GM21786 (cell line): ENCODE measurements at regions not wholly inside any gene's neighbourhood (a gene's known extent, or its start where the extent isn't known, plus 50 kb on each side); places are given as distances from the start of the nearest gene placed in this dataset.
"Not testable (repeated sequence)": the region's sequence is repeated elsewhere in the genome, so short reads cannot be mapped to it uniquely, and the experiment has no call there.

Experiments used
- ATAC-seq: cut with Tn5 transposase; IDR thresholded peaks from one replicate; pipeline ENCODE4 v1.9.1; 2021; ENCODE audit not compliant: unreplicated experiment

GRCh38 chr4:111115881-111116280 lies 493.0 kb upstream of the PITX2 start:
- ATAC-seq = no peak

GRCh38 chr4:111120191-111120590 lies 497.3 kb upstream of the PITX2 start:
- no peak for ATAC-seq

DNA sequence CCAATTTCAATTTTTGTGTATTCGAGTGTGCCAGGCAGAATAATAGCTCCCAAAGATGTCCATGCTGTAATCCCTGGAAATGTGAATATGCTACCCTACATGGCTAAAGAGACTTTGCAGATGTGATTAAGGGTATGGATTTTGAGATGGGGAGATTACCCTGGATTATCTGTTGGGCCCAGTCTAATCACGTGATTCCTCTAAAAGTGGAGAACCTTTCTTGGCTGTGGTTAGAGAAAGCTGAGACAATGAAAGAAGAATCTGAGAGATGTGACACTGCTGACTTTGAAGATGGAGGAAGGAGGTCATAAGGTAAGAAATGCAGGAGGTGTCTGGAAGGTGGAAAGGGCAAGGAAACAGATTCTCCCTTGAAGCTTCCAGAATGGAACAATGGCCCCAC lies 503.5 kb upstream of the PITX2 start:
- no peak for ATAC-seq

DNA sequence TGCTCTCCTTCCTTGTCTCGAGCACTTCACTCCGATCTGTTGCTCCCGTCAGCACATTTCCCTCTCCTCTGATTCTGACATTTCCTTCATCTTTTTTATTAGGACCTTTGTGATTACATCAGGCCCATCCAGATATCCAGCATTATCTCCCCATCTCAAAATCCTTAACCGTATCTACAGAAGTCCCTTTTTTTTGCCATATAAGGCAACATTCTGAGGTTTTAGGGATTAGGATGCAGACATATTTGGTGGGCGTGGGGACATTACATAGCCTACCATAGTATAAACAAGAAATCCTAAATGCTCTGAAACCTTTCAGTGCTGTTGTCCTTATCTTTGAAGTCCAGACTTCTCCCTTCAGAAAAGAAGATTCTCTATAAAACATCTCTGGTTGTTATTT lies 505.0 kb upstream of the PITX2 start:
- ATAC-seq = no peak

- ATAC-seq = no peak
These were observed 505.4 kb upstream of the PITX2 start for GRCh38 chr4:111128327-111128726.

GRCh38 chr4:111136438-111136837 lies 513.6 kb upstream of the PITX2 start:
- ATAC-seq = no peak

DNA sequence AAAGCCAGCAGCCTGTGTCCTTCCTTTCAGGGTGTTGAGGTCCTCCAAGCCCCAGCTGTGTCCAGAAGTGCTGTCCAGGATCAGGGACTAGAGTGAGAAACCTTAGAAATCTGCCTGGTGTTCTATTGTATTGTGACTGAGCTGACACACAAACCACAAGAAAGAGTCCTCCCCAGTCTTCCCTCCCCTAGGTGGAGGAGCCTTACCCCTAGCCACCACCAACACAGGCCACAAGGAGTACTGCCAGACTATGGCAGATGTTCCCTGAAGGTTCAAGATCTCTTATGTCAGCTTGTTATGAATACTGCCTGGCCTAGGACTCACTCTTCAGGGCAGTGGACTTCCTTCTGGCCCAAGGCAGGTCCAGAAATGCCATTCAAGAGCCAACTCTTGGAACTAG lies 514.1 kb upstream of the PITX2 start:
- no peak for ATAC-seq

- ATAC-seq = no peak
These were observed 520.6 kb upstream of the PITX2 start for GRCh38 chr4:111143510-111143909.

DNA sequence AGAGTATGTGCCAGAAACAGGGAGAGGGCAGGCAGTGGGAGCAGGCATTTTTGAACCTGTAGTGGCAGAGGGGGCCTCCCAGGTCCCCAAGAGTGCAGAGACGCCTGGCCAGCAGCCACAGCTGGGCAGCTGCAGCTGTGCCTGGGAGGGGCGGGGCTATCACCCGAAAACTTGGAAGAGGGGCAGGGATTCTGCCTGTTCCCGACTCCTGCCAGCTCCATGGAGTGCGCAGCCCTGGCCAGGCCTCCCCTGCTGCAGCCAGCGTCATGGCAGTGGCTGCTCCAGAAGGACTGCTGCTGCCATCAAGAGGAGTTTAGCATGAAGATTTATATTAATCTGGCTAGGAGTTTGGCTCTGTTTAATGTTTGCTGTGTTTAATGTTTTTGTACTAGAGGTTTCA lies 532.1 kb upstream of the PITX2 start:
- ATAC-seq = no peak

DNA sequence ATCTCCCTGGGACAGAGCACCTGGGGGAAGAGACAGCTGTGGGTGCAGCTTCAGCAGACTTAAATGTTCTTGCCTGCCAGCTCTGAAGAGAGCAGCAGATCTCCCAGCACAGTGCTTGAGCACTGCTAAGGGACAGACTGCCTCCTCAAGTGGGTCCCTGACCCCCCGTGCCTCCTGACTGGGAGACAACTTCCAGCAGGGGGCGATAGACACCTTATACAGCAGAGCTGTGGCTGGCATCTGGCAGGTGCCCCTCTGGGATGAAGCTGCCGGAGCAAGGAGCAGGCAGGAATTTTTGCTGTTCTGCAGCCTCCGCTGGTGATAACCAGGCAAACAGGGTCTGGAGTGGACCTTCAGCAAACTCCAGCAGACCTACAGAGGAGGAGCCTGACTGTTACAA lies 541.7 kb upstream of the PITX2 start:
- not testable (repeated sequence) for ATAC-seq

DNA sequence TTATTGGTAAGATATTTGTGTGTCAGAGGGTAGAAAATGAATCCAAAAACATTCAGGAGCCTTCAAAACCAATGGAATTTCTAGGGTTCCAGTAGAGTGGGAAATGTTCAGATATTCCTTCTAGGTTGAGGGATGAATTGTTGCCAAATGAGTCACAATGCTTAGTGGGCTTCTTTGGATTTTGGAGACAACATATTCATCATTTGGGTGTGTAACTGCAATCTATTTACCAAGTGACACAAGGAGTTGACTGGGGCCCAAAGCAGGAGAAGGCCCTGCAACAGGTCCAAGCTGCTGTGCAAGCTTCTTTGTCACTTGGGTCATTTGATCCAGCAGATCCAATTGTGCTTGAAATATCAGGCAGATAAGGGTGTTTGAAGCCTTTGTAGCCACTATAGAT lies 551.5 kb upstream of the PITX2 start:
- no peak for ATAC-seq

- ATAC-seq = no peak
These were observed 555.4 kb upstream of the PITX2 start for GRCh38 chr4:111178231-111178630.

GRCh38 chr4:111187108-111187507 lies 564.2 kb upstream of the PITX2 start:
- no peak for ATAC-seq

DNA sequence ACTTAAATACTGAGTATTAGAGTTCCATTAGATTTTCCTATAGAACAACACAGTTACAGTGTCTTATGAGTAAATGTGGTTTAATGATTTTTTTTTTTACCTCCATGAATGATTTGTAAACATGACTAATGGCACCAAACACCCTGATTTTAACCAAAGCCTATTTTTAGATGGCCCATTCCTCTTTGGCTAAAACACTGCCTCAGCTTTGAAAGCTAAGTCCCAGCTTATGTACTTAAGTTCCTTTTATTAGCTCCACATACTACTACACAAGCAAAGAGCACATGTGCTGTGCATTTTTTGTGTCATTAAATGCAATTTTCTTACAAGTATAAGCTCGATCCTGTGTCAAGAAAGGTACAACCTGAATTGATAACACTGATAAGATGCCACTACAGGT lies 575.6 kb upstream of the PITX2 start:
- ATAC-seq = no peak

- ATAC-seq = no peak
These were observed 581.9 kb upstream of the PITX2 start for GRCh38 chr4:111204797-111205196.

GRCh38 chr4:111208970-111209369 lies 586.1 kb upstream of the PITX2 start:
- ATAC-seq = no peak

GRCh38 chr4:111209706-111210105 lies 586.8 kb upstream of the PITX2 start:
- ATAC-seq = no peak

DNA sequence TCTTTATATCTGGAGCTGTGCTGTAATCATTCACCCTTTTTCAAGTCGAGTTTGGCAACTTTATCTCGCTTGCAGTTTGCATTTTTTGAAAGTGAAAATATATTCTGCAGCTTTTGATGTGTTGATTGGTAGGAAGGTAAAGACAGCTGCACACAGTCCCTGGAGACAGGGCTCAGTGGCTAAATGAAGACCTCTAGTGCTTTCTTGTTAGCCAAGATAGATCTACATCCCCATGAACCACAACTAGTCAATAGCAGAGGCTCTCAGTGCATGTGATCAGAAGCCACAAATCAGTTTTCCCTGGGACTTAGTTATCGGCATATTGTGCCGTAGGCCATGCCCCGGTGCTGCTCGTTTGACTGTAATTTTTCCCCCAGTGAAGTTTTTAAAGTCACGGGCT lies 587.7 kb upstream of the PITX2 start:
- ATAC-seq = no peak

DNA sequence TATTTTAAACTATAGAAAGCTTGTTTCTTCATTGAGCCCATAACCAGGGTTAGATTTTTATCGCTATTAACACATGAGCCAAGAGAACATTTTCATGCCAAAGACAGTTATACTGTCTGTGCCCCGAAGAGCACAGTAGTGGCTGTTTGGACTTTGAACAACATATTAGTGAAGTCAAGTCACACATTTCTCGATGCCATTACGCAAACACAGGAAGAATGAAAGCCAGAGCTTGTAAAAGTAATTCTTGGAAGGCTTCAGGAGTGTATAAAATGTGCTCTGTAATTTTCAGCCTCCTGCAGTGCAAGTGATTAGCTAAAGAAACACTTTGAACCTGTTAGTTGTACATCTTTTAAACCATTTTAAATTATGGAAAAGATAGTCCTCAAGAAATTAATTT lies 590.7 kb upstream of the PITX2 start:
- no peak for ATAC-seq

GRCh38 chr4:111214371-111214770 lies 591.5 kb upstream of the PITX2 start:
- no peak for ATAC-seq

- ATAC-seq = no peak
These were observed 592.9 kb upstream of the PITX2 start for GRCh38 chr4:111215755-111216154.

GRCh38 chr4:111216791-111217190 lies 593.9 kb upstream of the PITX2 start:
- ATAC-seq = no peak

DNA sequence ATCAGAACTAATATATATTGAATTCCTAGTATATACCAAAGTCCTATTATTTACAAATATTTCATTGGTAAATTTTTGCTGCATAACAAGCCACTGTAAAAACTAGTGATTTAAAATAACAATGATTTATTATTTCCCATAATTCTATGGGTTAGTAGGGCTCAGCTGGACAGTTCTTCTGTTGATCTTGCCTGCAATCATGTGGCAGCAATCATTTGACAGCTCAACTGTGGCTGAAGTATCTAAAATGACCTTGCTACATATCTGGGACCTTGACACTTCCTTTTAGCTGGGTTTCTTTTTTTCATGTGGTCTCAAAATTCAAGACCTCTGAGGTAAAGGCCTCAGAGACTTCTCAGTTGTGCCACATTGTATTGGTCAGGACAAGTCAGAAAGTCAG lies 598.5 kb upstream of the PITX2 start:
- ATAC-seq = no peak

DNA sequence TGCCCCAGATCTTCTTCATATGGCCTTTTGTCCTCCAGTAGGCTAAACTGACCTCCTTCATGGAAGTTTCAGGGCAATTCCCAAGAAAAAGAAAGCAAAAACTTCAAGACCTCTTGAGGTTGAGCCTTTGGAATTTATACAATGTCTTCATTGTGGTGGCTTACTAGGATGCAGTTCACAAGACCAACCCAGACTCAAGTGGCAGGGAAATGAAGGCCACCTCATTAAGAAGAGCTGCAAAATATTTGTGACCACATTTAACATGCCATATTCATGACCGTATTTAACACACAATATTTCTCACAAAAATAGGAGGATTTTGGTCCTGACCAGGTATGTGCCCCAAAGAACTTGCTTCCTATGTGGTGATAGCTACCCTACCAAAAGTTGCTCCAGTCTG lies 605.5 kb upstream of the PITX2 start:
- ATAC-seq = no peak
